WTC11 (cell line): ENCODE measurements at regions not wholly inside any gene's neighbourhood (a gene's known extent, or its start where the extent isn't known, plus 50 kb on each side); places are given as distances from the start of the nearest gene placed in this dataset.

ENCODE experiments used
- ZNF317 ChIP-seq: sonication (generic); formaldehyde crosslinking; IDR thresholded peaks from 2 replicates; pipeline ENCODE4 v1.8.1; 2023; ENCODE audit warnings: low read depth, mild to moderate bottlenecking, moderate library complexity, missing genetic modification reagents, borderline replicate concordance
- TF ChIP-seq, protein P1 (sequence below): sonication (generic); formaldehyde crosslinking; IDR thresholded peaks from 2 replicates; pipeline ENCODE4 v1.8.1; 2023; ENCODE audit warnings: mild to moderate bottlenecking, missing genetic modification reagents, borderline replicate concordance
- TF ChIP-seq, protein P2 (sequence below): sonication (generic); formaldehyde crosslinking; conservative IDR thresholded peaks from 2 replicates; pipeline ENCODE4 v1.8.1; 2022; ENCODE audit warnings: mild to moderate bottlenecking, missing genetic modification reagents
- TF ChIP-seq, protein P3 (sequence below): sonication (generic); formaldehyde crosslinking; IDR thresholded peaks from 2 replicates; pipeline ENCODE4 v1.8.1; 2022; ENCODE audit warnings: mild to moderate bottlenecking, moderate library complexity, missing genetic modification reagents
- TF ChIP-seq, protein P4 (sequence below): fragments of 250-450 bp; sonication (Bioruptor Pico); IDR thresholded peaks from 2 replicates; pipeline ENCODE4 v1.9.0; 2021; ENCODE audit warnings: mild to moderate bottlenecking
- TF ChIP-seq, protein P5 (sequence below): sonication (generic); formaldehyde crosslinking; IDR thresholded peaks from 2 replicates; pipeline ENCODE4 v1.8.1; 2023; ENCODE audit warnings: mild to moderate bottlenecking, missing genetic modification reagents, moderate library complexity

DNA sequence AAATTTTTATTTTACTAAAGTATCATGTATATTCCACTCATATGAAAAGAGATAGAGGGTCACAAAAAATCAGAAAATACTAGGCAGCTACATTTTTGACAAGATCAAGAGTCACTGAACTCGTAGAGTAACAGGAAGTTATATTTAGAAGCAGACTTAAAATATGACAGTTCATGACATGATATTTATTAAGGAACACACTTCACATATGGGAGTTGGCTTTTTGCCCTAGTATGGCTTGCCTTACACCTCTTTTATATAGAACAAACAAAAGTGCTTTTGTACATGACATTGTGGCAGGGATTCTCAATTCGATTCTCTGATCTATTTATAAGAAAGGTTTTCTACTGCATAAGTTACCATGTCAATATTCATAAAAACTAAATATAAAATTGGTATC, 80.1 kb upstream of the GBE1 start:
- TF ChIP-seq, protein P1, sequence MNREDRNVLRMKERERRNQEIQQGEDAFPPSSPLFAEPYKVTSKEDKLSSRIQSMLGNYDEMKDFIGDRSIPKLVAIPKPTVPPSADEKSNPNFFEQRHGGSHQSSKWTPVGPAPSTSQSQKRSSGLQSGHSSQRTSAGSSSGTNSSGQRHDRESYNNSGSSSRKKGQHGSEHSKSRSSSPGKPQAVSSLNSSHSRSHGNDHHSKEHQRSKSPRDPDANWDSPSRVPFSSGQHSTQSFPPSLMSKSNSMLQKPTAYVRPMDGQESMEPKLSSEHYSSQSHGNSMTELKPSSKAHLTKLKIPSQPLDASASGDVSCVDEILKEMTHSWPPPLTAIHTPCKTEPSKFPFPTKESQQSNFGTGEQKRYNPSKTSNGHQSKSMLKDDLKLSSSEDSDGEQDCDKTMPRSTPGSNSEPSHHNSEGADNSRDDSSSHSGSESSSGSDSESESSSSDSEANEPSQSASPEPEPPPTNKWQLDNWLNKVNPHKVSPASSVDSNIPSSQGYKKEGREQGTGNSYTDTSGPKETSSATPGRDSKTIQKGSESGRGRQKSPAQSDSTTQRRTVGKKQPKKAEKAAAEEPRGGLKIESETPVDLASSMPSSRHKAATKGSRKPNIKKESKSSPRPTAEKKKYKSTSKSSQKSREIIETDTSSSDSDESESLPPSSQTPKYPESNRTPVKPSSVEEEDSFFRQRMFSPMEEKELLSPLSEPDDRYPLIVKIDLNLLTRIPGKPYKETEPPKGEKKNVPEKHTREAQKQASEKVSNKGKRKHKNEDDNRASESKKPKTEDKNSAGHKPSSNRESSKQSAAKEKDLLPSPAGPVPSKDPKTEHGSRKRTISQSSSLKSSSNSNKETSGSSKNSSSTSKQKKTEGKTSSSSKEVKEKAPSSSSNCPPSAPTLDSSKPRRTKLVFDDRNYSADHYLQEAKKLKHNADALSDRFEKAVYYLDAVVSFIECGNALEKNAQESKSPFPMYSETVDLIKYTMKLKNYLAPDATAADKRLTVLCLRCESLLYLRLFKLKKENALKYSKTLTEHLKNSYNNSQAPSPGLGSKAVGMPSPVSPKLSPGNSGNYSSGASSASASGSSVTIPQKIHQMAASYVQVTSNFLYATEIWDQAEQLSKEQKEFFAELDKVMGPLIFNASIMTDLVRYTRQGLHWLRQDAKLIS (CRISPR knock-in tag), result no peak
- TF ChIP-seq, protein P2, sequence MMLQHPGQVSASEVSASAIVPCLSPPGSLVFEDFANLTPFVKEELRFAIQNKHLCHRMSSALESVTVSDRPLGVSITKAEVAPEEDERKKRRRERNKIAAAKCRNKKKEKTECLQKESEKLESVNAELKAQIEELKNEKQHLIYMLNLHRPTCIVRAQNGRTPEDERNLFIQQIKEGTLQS (CRISPR knock-in tag), result no peak
- TF ChIP-seq ZNF317 (CRISPR knock-in tag), result no peak
- TF ChIP-seq, protein P3, sequence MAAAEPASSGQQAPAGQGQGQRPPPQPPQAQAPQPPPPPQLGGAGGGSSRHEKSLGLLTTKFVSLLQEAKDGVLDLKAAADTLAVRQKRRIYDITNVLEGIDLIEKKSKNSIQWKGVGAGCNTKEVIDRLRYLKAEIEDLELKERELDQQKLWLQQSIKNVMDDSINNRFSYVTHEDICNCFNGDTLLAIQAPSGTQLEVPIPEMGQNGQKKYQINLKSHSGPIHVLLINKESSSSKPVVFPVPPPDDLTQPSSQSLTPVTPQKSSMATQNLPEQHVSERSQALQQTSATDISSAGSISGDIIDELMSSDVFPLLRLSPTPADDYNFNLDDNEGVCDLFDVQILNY (CRISPR knock-in tag), result no peak
- TF ChIP-seq, protein P4, sequence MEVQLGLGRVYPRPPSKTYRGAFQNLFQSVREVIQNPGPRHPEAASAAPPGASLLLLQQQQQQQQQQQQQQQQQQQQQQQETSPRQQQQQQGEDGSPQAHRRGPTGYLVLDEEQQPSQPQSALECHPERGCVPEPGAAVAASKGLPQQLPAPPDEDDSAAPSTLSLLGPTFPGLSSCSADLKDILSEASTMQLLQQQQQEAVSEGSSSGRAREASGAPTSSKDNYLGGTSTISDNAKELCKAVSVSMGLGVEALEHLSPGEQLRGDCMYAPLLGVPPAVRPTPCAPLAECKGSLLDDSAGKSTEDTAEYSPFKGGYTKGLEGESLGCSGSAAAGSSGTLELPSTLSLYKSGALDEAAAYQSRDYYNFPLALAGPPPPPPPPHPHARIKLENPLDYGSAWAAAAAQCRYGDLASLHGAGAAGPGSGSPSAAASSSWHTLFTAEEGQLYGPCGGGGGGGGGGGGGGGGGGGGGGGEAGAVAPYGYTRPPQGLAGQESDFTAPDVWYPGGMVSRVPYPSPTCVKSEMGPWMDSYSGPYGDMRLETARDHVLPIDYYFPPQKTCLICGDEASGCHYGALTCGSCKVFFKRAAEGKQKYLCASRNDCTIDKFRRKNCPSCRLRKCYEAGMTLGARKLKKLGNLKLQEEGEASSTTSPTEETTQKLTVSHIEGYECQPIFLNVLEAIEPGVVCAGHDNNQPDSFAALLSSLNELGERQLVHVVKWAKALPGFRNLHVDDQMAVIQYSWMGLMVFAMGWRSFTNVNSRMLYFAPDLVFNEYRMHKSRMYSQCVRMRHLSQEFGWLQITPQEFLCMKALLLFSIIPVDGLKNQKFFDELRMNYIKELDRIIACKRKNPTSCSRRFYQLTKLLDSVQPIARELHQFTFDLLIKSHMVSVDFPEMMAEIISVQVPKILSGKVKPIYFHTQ (CRISPR knock-in tag), result no peak
- TF ChIP-seq, protein P5, sequence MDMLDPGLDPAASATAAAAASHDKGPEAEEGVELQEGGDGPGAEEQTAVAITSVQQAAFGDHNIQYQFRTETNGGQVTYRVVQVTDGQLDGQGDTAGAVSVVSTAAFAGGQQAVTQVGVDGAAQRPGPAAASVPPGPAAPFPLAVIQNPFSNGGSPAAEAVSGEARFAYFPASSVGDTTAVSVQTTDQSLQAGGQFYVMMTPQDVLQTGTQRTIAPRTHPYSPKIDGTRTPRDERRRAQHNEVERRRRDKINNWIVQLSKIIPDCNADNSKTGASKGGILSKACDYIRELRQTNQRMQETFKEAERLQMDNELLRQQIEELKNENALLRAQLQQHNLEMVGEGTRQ (CRISPR knock-in tag), result no peak
